WTC11 (cell line): ENCODE measurements at regions not wholly inside any gene's neighbourhood (a gene's known extent, or its start where the extent isn't known, plus 50 kb on each side); places are given as distances from the start of the nearest gene placed in this dataset.

Source experiments
- ATF1 ChIP-seq: sonication (generic); formaldehyde crosslinking; IDR thresholded peaks from 2 replicates; pipeline ENCODE4 v1.8.1; 2023; ENCODE audit warnings: mild to moderate bottlenecking, moderate library complexity, missing genetic modification reagents
- CREB1 ChIP-seq: sonication (generic); formaldehyde crosslinking; IDR thresholded peaks from 2 replicates; pipeline ENCODE4 v1.8.0; 2023; ENCODE audit warnings: mild to moderate bottlenecking, missing genetic modification reagents
- CTCF ChIP-seq: fragments of 200-600 bp; IDR thresholded peaks from 2 replicates; pipeline ENCODE4 v1.8.0; 2022; ENCODE audit warnings: antibody characterized with exemption
- ETV6 ChIP-seq: sonication (generic); formaldehyde crosslinking; IDR thresholded peaks from 2 replicates; pipeline ENCODE4 v1.8.1; 2022; ENCODE audit warnings: mild to moderate bottlenecking, missing genetic modification reagents
- FOXK1 ChIP-seq: sonication (generic); formaldehyde crosslinking; IDR thresholded peaks from 2 replicates; pipeline ENCODE4 v1.8.0; 2022; ENCODE audit warnings: mild to moderate bottlenecking, moderate library complexity, missing genetic modification reagents
- NFATC4 ChIP-seq: fragments of 250-450 bp; sonication (Bioruptor Pico); IDR thresholded peaks from 2 replicates; pipeline ENCODE4 v1.9.0; 2021; ENCODE audit warnings: mild to moderate bottlenecking
- SMAD3 ChIP-seq: sonication (generic); formaldehyde crosslinking; IDR thresholded peaks from 2 replicates; pipeline ENCODE4 v1.8.0; 2022; ENCODE audit warnings: missing genetic modification reagents, mild to moderate bottlenecking, borderline replicate concordance
- ZNF232 ChIP-seq: sonication (generic); formaldehyde crosslinking; IDR thresholded peaks from 2 replicates; pipeline ENCODE4 v1.8.0; 2022; ENCODE audit warnings: mild to moderate bottlenecking, missing genetic modification reagents
- ZNF416 ChIP-seq: fragments of 250-450 bp; sonication (Bioruptor Pico); IDR thresholded peaks from 2 replicates; pipeline ENCODE4 v1.9.0; 2021; ENCODE audit warnings: mild to moderate bottlenecking, inconsistent platforms
- TF ChIP-seq, protein P1 (sequence below): sonication (generic); formaldehyde crosslinking; IDR thresholded peaks from 2 replicates; pipeline ENCODE4 v1.8.0; 2022; ENCODE audit warnings: missing genetic modification reagents
- TF ChIP-seq, protein P2 (sequence below): sonication (generic); formaldehyde crosslinking; IDR thresholded peaks from 2 replicates; pipeline ENCODE4 v1.8.1; 2023; ENCODE audit warnings: mild to moderate bottlenecking, moderate library complexity, missing genetic modification reagents
- TF ChIP-seq, protein P3 (sequence below): sonication (generic); formaldehyde crosslinking; IDR thresholded peaks from 2 replicates; pipeline ENCODE4 v1.8.1; 2022; ENCODE audit warnings: low read depth, missing genetic modification reagents, borderline replicate concordance
- TF ChIP-seq, protein P4 (sequence below): fragments of 250-450 bp; sonication (Bioruptor Pico); conservative IDR thresholded peaks from 2 replicates; pipeline ENCODE4 v1.9.0; 2021; ENCODE audit warnings: mild to moderate bottlenecking

- TF ChIP-seq, protein P1, sequence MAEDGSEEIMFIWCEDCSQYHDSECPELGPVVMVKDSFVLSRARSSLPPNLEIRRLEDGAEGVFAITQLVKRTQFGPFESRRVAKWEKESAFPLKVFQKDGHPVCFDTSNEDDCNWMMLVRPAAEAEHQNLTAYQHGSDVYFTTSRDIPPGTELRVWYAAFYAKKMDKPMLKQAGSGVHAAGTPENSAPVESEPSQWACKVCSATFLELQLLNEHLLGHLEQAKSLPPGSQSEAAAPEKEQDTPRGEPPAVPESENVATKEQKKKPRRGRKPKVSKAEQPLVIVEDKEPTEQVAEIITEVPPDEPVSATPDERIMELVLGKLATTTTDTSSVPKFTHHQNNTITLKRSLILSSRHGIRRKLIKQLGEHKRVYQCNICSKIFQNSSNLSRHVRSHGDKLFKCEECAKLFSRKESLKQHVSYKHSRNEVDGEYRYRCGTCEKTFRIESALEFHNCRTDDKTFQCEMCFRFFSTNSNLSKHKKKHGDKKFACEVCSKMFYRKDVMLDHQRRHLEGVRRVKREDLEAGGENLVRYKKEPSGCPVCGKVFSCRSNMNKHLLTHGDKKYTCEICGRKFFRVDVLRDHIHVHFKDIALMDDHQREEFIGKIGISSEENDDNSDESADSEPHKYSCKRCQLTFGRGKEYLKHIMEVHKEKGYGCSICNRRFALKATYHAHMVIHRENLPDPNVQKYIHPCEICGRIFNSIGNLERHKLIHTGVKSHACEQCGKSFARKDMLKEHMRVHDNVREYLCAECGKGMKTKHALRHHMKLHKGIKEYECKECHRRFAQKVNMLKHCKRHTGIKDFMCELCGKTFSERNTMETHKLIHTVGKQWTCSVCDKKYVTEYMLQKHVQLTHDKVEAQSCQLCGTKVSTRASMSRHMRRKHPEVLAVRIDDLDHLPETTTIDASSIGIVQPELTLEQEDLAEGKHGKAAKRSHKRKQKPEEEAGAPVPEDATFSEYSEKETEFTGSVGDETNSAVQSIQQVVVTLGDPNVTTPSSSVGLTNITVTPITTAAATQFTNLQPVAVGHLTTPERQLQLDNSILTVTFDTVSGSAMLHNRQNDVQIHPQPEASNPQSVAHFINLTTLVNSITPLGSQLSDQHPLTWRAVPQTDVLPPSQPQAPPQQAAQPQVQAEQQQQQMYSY (CRISPR knock-in tag): no peak
- TF ChIP-seq FOXK1 (no peak), SMAD3 (no peak), CTCF (no peak), ETV6 (no peak), ZNF416 (CRISPR knock-in tag) (no peak), ATF1 (no peak), CREB1 (CRISPR knock-in tag) (no peak), ZNF232 (no peak), NFATC4 (CRISPR knock-in tag) (no peak)
- TF ChIP-seq, protein P2, sequence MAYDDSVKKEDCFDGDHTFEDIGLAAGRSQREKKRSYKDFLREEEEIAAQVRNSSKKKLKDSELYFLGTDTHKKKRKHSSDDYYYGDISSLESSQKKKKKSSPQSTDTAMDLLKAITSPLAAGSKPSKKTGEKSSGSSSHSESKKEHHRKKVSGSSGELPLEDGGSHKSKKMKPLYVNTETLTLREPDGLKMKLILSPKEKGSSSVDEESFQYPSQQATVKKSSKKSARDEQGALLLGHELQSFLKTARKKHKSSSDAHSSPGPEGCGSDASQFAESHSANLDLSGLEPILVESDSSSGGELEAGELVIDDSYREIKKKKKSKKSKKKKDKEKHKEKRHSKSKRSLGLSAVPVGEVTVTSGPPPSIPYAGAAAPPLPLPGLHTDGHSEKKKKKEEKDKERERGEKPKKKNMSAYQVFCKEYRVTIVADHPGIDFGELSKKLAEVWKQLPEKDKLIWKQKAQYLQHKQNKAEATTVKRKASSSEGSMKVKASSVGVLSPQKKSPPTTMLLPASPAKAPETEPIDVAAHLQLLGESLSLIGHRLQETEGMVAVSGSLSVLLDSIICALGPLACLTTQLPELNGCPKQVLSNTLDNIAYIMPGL (CRISPR knock-in tag): no peak
- TF ChIP-seq, protein P3, sequence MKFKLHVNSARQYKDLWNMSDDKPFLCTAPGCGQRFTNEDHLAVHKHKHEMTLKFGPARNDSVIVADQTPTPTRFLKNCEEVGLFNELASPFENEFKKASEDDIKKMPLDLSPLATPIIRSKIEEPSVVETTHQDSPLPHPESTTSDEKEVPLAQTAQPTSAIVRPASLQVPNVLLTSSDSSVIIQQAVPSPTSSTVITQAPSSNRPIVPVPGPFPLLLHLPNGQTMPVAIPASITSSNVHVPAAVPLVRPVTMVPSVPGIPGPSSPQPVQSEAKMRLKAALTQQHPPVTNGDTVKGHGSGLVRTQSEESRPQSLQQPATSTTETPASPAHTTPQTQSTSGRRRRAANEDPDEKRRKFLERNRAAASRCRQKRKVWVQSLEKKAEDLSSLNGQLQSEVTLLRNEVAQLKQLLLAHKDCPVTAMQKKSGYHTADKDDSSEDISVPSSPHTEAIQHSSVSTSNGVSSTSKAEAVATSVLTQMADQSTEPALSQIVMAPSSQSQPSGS (CRISPR knock-in tag): no peak
- TF ChIP-seq, protein P4, sequence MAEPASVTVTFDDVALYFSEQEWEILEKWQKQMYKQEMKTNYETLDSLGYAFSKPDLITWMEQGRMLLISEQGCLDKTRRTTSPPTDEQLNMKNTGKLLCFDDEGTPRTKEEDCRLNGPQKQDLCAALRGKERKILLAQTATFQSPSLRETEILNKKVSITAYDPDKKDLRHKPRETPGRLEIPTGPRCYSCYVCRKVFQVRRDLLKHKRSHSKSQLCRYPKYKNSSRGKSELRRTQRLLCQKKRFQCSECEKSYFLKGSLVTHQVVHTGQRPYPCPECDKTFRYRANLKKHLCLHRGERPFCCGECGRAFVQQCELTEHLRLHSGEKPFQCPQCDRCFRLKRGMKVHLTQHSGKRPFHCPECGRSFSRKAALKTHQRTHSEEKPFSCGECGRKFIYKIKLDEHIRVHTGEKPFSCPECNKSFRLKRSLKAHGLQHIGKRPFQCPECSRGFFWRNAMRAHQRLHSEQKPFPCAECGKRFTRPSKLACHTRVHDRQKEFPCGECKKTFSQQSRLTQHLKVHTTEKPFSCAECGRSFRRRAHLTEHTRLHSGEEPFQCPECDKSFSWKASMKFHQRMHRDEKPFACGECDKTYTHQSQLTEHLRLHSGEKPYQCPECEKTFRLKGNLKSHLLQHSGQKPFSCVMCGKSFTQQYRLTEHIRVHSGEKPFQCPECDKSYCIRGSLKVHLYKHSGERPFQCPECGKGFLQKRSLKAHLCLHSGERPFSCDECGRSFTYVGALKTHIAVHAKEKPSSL (CRISPR knock-in tag): no peak
Measured at GRCh38 chr13:69331245-69331644, 776.4 kb upstream of the ATXN8OS start.
